M059J (cell line): ENCODE measurements at regions not wholly inside any gene's neighbourhood (a gene's known extent, or its start where the extent isn't known, plus 50 kb on each side); places are given as distances from the start of the nearest gene placed in this dataset.

Source experiments
- DNase-seq: peaks from one replicate; pipeline ENCODE4 v3.0.0-alpha.2; 2012; ENCODE audit warnings: low read depth

DNA sequence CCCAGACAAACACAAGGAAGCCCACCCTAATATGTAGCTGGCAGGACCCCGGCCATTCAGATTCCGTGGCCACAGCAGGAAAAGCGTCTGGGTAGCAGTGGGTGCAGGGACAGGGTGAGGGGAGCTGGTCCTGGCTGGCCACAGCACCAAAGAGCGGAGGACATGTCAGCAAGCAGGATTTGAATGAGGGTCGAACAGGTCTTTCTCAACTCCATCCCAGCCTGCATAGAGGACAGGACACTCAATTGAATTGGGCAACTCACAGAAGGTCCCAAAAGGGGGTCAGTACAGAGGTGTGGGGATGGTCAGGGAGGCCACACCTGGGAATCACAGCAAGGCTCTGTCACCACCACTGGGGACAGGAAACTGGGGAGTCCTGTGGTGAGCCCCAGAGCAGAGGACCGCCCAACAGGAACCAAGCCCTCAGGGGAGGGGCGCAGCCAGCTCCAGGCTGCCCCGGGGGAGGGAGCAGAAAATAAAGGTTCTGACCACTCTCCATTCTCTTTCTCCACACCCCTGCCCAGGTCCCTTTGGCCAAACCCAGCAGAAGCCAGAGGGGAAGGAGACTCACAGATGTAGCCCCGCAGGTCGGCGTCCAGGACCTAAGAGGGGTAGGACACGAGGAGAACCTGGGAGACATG, 108.7 kb upstream of the PPP2R2D start:
- DNase-seq, result no peak

DNA sequence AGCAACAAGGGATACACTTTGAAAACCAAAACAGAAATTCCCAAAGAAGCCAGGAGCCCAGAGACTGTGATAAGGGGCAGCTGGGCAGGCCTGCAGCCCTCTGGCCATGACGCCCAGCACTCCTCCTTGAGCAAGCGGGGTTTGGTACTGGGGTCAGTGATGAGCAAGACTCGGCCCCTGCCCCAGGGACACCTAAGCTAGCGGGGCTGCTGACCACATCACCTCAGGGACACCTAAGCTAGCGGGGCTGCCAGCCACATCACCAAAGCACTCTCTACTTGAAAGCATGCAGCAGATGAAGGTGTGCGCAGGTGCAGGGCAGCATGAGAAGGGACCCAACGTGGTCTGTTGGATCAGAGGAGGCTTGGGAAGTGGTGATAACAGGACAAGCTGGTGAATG, 108.0 kb upstream of the PPP2R2D start:
- no peak for DNase-seq

DNA sequence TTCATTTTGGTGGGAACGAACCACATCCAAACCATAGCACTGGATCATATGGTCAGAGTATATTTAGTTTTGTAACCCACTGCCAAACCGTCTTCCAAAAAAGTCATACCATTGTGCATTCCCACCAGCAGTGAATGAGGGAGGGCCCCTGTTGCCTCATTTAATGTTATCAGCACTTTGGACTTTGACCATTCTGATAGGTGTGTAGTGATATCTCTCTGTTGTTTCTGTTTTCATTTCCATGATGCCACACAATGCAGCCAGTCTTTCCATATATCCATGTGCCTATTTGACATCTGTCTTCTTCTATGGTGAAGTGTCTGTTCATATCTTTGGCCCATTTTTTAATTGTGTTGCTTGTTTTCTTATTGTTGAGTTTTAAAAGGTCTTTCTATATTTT, 105.0 kb upstream of the PPP2R2D start:
- no peak for DNase-seq

DNA sequence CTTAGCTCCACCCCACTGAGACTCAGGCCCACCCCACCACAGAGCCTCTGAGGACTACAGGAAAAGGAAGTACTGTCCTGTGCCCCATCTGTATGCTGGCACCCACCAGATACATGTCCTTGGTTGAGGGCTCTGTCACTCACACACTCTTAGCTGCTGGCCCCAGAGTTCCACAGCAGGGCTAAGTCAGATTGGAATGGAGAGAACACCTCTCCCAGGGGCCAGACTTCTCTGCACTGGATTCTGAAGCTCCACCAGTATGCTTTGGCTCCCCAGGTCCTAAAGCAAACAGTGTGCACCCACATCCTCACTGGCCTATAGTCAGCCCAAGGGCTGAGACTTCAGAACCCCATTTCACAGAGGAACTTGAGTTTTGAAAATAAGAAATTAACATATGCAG, 103.2 kb upstream of the PPP2R2D start:
- DNase-seq, result no peak

DNA sequence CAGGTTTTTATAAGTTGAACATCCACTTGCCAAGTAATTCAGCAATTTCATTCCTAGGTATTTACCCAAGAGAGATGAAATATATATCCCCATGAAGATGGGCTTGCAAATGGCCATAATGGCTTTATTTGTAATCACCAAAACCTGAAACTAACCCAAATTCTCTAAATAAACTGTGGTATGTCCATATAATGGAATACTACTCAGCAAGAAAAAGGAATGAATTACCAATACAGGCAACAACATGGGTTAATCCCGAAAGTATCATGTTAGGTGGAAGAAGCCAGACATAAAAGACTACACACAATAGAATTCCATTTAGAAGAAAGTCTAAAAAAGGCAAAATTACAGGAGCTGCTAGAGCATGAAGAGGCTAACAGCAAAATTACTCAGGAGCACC, 101.4 kb upstream of the PPP2R2D start:
- no peak for DNase-seq

DNA sequence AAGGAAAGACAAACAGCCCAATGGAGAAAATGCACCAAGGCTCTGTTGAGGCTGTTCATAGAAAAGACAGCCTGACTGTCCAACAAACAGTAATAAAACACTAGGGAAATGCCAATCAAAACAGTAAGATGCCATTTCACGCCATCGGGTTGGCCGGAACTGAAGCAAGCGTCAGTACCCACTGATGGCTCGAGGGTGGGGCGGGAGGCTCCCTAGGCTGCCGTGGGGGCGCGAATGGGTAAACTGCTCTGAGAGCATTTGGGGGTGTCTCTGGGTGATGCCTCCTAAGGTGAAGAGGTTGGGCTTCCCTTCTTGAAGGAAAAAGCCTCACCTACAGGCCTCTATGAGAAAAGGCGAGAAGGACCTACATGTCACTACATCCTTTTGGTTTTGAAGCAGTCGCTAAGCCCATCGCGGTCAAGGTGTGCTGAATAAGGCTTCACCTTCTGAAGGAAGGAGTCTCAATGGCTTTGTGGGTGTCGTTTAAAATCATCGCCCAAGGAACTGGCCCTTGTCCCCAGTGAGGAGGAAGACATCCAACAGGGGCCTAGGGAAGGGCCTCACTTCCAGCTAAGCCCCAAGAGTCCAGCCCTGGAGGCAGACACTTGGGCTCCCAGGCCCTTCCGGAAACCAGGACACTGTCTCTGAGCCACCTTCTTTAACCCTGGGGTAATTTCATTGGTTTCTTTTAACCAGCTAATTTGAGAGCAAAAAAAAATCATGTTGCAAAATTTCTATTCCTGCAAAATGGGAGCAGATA, 98.5 kb upstream of the PPP2R2D start:
- no peak for DNase-seq

DNA sequence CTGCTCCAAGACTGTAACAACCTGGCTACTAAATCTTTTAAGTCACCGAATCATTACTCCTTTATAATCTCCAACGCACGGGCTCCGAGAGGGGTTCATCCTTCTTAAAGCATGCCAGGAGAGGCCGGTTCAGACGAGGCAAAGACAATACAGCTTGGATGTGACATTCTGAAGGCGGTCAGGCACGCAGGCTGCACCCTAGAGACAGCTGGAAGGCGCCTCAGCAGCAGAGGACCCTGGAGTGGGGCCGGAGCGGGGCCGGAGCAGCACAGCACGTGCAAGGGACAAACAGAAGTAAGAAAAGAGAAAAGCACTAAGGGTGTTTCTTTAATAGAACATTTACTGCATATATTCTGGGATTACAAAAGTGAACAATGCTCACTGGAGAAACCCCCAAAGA, 97.8 kb upstream of the PPP2R2D start:
- DNase-seq, result no peak

DNA sequence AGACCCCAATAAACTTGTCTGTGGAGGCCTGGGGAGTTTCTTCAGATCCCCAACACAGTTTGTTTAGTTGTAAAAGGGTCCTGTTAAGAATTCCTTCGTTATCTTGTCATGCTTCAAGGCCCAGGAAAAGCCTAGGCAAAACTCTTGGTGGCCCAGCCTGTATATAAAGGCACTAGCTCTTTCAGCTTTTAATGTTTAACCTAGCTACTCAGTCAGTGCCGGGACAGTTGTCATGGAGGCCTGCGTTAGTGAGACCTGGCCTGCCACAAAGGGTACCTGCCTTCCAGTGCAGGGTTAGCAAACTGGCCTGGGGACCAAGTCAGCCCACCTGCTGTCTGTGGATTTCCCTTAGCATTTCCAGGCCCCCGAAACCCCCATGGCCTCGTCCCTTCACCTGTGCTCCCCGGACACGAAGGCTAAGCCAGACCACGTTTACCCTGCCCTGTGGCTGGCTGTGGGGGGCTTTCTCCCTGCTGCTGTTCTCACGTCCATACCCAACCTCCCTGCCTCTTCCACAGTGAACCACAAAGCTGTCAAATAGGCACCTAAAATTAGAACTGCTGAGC, 96.9 kb upstream of the PPP2R2D start:
- DNase-seq, result no peak

DNA sequence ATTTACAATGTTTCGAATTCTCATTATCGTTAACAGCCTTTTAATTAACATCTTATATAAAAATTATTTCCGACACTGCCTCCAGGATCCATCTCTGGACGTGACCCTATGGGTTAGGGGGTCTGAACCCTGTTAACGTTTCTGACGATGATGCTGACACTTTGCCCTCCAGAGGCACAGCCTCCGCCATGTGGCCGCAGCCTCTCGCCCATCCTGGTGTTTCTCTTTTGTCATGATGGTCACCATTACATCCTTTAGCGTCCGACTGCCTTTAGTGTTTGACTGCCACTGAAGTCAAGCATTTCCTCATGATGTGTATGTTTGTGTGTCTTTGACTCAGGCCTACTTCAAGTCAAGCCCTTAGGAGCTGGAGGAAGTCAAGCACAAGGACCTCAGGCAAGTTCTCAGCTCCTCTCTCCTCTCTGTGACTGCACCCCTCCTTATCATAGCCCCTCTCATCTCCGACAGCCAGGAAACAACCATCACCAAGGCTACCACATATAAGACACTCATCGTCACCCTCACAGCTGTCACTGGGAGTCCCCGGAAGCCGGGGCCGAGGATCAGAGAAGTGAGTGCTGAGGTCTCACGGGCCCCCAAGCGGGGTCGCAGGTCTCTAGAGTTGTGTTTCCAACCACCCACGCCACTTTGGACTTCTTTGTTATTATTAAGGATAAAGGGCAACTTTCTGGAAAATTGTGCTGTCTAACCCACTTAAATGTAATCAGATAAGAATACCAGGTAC, 96.1 kb upstream of the PPP2R2D start:
- no peak for DNase-seq

DNA sequence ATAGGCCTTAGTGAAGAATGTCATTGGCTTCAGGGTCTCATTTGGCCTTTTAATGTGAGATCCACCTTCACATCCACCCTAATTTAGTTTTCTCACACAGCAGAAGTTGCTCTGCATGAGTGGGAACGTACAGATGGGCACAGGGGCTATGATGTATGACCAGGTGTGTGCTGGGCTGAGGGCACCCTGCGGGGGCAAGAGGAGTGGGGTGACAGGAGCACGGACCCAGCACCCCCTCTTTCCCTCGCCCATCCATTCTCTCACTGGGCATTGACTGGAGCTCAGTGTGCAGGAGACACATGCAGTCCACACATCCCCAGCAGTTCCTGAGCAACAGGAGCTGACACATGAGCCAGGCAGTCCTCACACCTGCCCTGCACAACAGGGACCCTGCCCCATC, 95.1 kb upstream of the PPP2R2D start:
- no peak for DNase-seq

DNA sequence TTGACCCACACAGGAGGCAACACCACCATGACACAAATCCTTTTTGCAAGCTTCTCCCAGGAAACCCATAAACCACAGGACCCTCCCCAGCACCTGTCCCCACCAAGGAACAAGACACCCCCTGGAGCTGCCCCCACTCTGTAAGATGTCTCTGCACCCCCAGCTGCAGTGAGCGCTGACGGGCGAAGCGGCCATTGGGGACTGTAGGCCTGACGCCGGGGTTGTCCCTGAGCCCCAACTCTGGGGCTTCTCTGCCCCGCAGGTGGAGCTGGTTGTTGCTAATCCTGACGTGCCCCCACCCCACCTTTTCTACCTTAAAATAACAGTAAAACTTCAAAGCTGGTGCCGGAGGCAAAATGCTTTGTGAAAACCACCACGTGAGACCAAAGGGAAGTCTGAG, 94.7 kb upstream of the PPP2R2D start:
- DNase-seq, result no peak

DNA sequence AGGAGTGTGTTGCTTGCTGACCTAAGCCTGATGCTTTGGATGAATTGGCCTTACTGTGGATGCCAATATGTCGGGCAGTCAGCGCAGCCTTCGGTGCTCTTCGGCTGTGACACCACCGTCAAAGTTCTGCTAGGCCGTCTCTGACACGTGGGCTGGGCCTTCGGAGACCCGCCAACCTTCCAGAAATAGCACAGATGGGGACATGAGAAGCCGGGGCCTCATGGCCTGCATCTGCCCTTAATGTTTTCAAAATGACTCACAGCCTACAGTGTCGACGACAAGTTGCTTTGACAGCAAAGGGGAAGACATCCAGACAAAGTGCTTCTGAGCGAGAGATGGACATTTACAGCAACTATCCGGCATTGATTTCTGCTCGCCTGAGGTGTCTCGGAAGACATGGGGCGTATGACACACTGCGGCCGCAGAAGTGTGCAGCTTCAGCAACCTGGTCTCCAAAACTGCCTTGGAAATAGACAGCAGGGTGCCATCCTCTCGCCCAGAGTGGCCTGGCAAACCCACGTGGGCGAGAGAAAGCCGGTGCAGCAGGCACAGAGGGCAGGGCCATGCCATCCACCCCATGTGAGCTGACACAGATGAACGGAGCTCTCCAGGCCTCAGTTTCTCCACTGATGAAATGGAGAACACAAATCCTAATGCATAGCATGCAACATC, 94.0 kb upstream of the PPP2R2D start:
- no peak for DNase-seq

DNA sequence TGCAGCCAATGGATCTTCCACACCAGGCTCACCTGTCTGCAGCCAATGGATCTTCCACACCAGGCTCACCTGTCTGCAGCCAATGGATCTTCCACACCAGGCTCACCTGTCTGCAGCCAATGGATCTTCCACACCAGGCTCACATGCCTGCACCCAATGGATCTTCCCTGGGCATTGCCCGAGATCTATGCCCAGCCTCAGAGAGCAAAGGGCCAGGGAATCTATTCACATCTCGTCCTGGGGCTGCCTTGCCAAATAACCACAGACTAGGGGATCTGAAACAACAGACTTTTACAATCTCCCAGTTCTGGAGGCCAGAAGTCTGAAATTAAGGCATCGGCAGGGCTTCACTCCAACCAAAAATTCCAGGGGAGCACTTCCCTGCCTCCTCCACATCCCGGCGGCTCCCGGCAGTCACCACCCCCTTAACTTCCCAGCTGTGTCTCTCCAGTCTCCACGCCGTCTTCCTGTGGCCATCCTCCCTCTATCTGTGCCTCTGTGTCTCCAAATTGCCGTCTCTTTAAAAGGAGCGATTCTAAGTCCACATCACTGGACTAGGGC, 92.4 kb upstream of the PPP2R2D start:
- DNase-seq, result no peak

DNA sequence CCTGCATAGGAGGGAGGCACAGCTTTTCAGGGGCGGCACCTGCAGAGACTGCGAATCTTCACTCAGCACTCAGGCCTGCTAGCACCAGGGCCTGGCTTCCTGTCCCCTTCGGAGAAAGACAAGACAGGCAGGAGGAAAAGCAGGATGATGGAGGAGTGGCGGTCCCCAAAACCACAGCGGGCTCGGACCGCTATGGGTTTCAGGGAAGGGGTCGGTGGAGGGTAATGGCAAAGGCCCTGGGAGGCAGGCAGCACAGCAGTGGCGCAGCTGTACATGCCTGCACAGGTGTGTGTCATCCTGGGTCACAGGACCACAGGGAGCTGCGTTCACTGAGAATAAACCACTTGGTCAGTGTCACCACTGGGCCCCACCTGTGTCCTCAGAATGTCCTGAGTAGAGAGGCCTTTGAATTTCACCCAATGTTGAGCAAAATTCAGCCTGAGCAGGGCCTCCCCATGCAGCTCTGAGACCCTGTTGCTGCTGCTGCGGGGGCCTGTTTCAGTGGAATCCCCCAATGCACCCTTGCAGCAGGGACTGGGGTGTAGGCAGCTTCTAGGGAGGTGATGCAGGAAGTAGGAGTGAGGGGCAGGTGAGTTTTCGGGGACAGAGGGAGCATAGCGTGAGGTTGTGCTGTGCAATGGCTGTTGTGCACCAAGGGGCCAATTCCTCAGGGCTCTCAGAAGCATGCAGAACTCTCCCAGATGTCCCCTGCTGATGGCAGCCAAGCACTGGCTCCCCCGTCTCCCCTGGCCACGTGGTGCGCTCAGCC, 90.6 kb upstream of the PPP2R2D start:
- no peak for DNase-seq

DNA sequence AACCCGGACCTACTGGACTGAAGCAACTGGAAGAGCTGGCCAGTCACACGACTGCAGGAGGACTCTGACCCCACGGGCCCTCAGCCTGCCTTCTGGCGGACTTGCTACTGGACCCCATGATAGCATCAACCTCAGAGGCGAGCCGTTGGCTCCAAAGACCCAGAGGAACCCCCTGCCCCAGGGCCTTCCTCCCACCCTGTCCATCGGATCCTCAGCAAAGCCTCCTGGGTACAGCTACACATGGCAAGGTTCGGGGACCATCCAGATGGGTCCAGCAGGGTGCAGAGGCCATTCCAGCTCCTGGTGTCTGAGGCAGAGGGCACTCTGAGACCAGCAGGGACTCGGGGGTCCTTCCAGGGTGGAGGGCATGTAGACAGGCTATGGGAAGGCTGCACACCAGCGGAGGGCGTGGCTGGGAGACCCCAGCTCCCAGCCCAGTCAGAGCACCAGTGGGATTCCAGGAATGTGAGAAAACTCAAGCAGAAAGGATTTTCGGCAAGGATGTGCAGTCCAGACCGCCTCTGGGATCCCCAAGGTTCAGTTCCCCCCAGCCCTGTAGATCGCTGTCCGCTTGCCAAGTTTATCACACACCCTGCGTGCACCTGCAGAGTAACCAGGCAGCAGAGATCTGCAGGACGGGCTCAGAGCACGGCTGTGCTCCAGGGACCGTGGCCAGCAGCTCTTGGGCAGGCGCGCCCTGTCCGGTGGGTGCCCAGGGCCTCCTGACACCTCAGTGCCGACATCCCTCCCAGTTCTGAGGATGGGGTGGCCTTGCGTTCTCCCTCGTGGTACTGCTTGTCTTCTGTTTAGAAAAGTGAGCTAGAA, 89.8 kb upstream of the PPP2R2D start:
- no peak for DNase-seq

DNA sequence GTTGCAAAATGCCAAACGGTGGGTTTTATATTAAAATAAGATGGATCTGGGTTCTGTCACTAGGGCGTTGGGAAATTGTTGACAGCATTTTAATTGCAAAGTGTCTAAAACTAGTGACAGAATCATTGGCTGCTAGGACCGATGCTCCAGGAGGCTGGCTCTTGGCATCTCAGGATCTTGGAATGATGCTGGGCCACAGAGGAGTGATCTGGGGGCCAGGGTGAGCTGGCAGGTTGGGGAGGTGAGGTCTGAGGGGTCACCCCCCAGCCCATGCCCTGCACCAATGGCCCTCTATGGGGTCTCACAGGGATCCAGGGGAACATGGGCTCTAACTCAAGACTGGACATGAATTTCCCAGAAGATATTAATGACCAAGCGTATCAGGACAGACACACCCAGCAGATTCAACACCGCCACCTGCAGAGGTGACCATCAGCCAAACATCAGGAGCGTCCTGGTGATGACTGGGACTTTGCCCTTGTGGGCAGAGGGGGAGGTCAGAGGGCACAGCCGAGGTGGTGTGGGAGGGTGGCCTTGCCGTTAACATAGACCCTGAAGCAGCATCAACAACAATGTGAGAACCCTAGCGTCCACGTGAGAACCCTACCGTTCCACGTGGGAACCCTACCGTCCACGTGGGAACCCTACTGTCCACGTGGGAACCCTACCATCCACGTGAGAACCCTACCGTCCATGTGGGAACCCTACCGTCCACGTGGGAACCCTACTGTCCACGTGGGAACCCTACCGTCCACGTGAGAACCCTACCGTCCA, 89.0 kb upstream of the PPP2R2D start:
- DNase-seq, result no peak

DNA sequence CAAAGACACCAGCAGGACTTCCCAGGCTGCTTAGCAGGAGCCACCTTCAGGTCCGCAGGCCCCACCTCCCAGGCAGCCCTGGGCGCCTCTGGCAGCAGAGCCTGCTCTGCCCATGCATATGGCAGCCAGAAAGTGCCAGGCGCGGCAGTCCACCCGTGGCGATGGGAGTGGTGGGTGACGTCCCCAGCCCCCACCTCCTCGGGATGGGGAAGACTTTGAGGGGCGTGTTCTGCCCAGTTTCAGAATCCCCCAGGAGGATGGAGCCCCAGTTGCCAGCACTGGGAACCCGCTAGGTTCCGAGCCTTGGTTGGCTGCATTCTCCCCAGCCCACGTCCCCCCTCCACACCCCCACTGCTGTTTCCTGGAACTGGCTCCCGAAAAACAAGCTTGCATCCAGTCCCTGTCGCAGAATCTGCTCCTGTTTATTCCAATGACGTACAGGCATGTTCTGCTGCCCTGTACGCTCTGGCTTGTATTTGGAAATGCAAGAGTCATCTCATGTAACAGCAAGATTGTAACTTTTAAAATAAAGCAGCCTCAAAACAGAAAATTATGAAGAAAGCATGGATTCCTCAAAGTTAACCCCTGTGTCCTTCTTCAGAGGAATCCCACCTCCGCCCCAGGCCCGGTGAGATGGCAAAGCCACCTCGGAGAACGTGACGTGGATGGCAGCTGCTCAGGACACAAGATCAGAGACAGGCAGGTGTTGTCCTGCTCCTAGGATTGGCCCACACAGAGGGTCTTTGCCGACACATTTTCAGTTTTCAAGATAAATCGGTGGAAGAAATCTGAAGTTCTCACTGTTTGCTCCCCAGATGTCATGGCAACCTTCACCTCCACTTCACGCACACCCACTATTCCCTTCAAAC, 87.8 kb upstream of the PPP2R2D start:
- no peak for DNase-seq

DNA sequence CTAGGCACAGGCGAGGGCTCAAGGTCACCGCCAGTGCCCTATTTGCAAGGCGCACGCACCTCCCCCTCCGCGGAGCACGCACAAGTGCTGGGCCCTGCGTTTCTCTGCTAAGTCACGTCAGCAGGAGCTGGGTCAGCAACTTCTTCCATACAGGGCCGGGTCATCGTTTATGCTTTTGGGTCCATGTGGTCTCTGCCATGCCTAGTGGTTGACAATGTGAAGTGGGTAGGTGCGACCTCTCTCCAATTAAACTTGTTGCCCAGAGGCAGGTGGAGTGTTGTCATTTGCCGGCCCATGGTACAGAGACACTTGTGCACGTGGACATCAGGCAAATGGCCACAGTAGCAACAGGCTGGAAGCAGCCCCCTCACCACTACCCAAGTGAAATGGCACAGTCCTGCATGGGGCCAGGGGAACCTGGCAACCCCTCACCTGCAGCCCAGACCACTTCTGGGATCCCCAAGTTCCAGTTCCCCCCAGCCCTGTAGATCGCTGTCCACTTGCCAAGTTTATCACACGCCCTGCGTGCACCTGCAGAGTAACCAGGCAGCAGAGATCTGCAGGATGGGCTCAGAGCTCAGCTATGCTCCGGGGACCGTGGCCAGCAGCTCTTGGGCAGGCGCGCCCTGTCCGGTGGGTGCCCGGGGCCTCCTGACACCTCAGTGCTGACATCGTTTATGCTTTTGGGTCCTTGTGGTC, 86.1 kb upstream of the PPP2R2D start:
- DNase-seq, result no peak
